K562 (cell line): ENCODE measurements at regions not wholly inside any gene's neighbourhood (a gene's known extent, or its start where the extent isn't known, plus 50 kb on each side); places are given as distances from the start of the nearest gene placed in this dataset.

Source experiments
- ATAC-seq: fragments of 200-7000 bp; cut with Tn5 transposase; 3 replicates; pipeline ENCODE4 v1.9.1; 2020; ENCODE audit warnings: moderate library complexity
- BruUV-seq: library from RNA; stranded (reverse); fragments of 400-500 nt; replicated peaks from 2 replicates; lab custom pipeline; 2021; lab: Mats Ljungman, UMichigan
- CTCF ChIA-PET: fragments of 300-600 bp; formaldehyde crosslinking; extraction: SDS; loops from one replicate; lab custom pipeline; 2021; ENCODE audit warnings: low intra/inter-chr PET ratio; lab: Yijun Ruan, JAX
- POLR2A ChIA-PET: fragments of 300-600, 350-650 bp; sonication (Branson Sonifier 250); formaldehyde crosslinking; extraction: SDS; loops from one replicate; lab custom pipeline; 2021; ENCODE audit warnings: antibody characterized with exemption, inconsistent platforms; lab: Yijun Ruan, JAX
- DNase-seq, 4 experiments: peaks; one replicate each; pipeline versions ENCODE4 v3.0.0 to v3.0.0-alpha.2; 2011 to 2018; ENCODE audit warnings: low spot score in 3 of 4, mixed read lengths in 3 of 4; ENCODE audit errors: extremely low read depth in 1 of 4
- FAIRE-seq: peaks from 2 replicates; lab custom pipeline; 2011; peaks lifted over from hg19 to GRCh38; lab: Jason Lieb, UNC
- H2AFZ ChIP-seq: 2 replicates; pipeline ENCODE4 v1.6.0; 2011; ENCODE audit warnings: low read depth, low read length, control low read depth, inconsistent platforms
- H3K27ac ChIP-seq: fragments of 200-600 bp; 3 replicates; pipeline ENCODE4 v1.8.0; 2011; ENCODE audit warnings: low read depth, mild to moderate bottlenecking, control low read depth, inconsistent platforms, low read length, moderate library complexity, mixed read lengths; ENCODE audit errors: extremely low read depth
- H3K27me3 ChIP-seq, 2 experiments: fragments of 300-600 bp in 1 of 2; 2 replicates in 1 of 2; 3 replicates in 1 of 2; pipeline versions ENCODE4 v1.6.0 to v1.8.0; 2011; ENCODE audit warnings: inconsistent platforms in 2 of 2, low read length in 2 of 2, mild to moderate bottlenecking in 1 of 2, mixed read lengths in 1 of 2, moderate library complexity in 1 of 2; ENCODE audit not compliant: control insufficient read depth in 2 of 2, insufficient read depth in 2 of 2
- H3K36me3 ChIP-seq: fragments of 300-600 bp; 3 replicates; pipeline ENCODE4 v1.8.0; 2011; ENCODE audit warnings: mild to moderate bottlenecking, low read length, inconsistent platforms; ENCODE audit not compliant: control insufficient read depth, insufficient read depth
- H3K4me1 ChIP-seq, 2 experiments: fragments of 200-600 bp in 1 of 2; replicated peaks in 1 of 2; 2 replicates in 1 of 2; 3 replicates in 1 of 2; pipeline versions ENCODE4 v1.5.1 to v1.8.0; 2011; ENCODE audit warnings: inconsistent platforms in 2 of 2, low read length in 2 of 2, mild to moderate bottlenecking in 1 of 2, mixed read lengths in 1 of 2, moderate library complexity in 1 of 2; ENCODE audit not compliant: control insufficient read depth in 2 of 2, insufficient read depth in 2 of 2
- H3K4me2 ChIP-seq: 2 replicates; pipeline ENCODE4 v1.6.1; 2011; ENCODE audit warnings: low read length, control low read depth, inconsistent platforms, mixed read lengths; ENCODE audit not compliant: insufficient read depth
- H3K4me3 ChIP-seq: fragments of 200-600 bp; sonication (generic), shearing (Covaris generic); 2 replicates; pipeline ENCODE4 v1.5.1; 2016; ENCODE audit warnings: control low read depth, inconsistent platforms
- H3K79me2 ChIP-seq: fragments of 200-600 bp; 3 replicates; pipeline ENCODE4 v1.8.0; 2011; ENCODE audit warnings: low read length, inconsistent platforms; ENCODE audit not compliant: control insufficient read depth, insufficient read depth
- H3K9ac ChIP-seq, 2 experiments: 2 replicates each; pipeline versions ENCODE4 v1.6.0 to v1.6.1; 2011; ENCODE audit warnings: low read depth in 2 of 2, low read length in 2 of 2, control low read depth in 1 of 2, inconsistent platforms in 1 of 2, mild to moderate bottlenecking in 1 of 2, mixed read lengths in 1 of 2; ENCODE audit not compliant: insufficient read depth in 1 of 2
- H3K9me1 ChIP-seq: one replicate; pipeline ENCODE4 v1.6.0; 2011; ENCODE audit warnings: inconsistent platforms, mild to moderate bottlenecking, low read length, moderate library complexity; ENCODE audit not compliant: control insufficient read depth, insufficient read depth
- H3K9me3 ChIP-seq: replicated peaks from 2 replicates; pipeline ENCODE4 v1.5.1; 2011; ENCODE audit warnings: low read depth, low read length, inconsistent platforms; ENCODE audit not compliant: control insufficient read depth, insufficient read depth
- H4K20me1 ChIP-seq: replicated peaks from 2 replicates; pipeline ENCODE4 v1.6.1; 2011; ENCODE audit warnings: low read length, inconsistent platforms, mixed read lengths; ENCODE audit not compliant: control insufficient read depth, insufficient read depth
- C11orf30 ChIP-seq: fragments of 450-650 bp; IDR thresholded peaks from 2 replicates; pipeline ENCODE4 v1.6.1; 2016; ENCODE audit warnings: low read depth, mild to moderate bottlenecking
- FOS ChIP-seq: IDR thresholded peaks from 3 replicates; pipeline ENCODE4 v1.6.1; 2011; ENCODE audit not compliant: insufficient read length; ENCODE audit errors: extremely low read depth
- MAFF ChIP-seq: IDR thresholded peaks from 2 replicates; pipeline ENCODE4 v1.6.1; 2012; ENCODE audit warnings: low read length, improper control_type of control experiment
- NCOA1 ChIP-seq: fragments of 450-650 bp; IDR thresholded peaks from 2 replicates; pipeline ENCODE4 v1.6.1; 2016; ENCODE audit warnings: low read depth
- NFE2L1 ChIP-seq: fragments of 450-650 bp; IDR thresholded peaks from 2 replicates; pipeline ENCODE4 v1.6.1; 2016; ENCODE audit warnings: missing genetic modification characterization, low read depth, mild to moderate bottlenecking, missing compliant biosample characterization, moderate library complexity, borderline replicate concordance
- NFRKB ChIP-seq: fragments of 450-650 bp; IDR thresholded peaks from 2 replicates; pipeline ENCODE4 v1.6.1; 2016; ENCODE audit warnings: low read depth
- NR3C1 ChIP-seq: sonication (generic); formaldehyde crosslinking; IDR thresholded peaks from 2 replicates; pipeline ENCODE4 v1.8.1; 2022; ENCODE audit warnings: missing genetic modification reagents
- PTRF ChIP-seq: fragments of 450-650 bp; IDR thresholded peaks from 2 replicates; pipeline ENCODE4 v1.6.1; 2016; ENCODE audit warnings: mild to moderate bottlenecking, missing genetic modification characterization, missing compliant biosample characterization
- RAD21 ChIP-seq, 2 experiments: fragments of 250-450 bp in 1 of 2; fragments of 450-650 bp in 1 of 2; sonication (Bioruptor Pico) in 1 of 2; formaldehyde crosslinking in 1 of 2; IDR thresholded peaks in 1 of 2; conservative IDR thresholded peaks in 1 of 2; 2 replicates each; pipeline versions ENCODE4 v1.4.0 to v1.8.0; 2020 to 2022; ENCODE audit warnings: mild to moderate bottlenecking in 2 of 2, moderate library complexity in 1 of 2
- RHOXF2B ChIP-seq: fragments of 250-450 bp; sonication (Bioruptor Pico); conservative IDR thresholded peaks from 2 replicates; pipeline ENCODE4 v1.5.1; 2021
- STAT5A ChIP-seq: IDR thresholded peaks from 2 replicates; pipeline ENCODE4 v1.6.1; 2012; ENCODE audit warnings: low read length, inconsistent platforms, borderline replicate concordance
- ZNF165 ChIP-seq: fragments of 250-450 bp; sonication (Bioruptor Pico); IDR thresholded peaks from 2 replicates; pipeline ENCODE4 v1.4.0; 2020; ENCODE audit warnings: borderline replicate concordance
- ZNF277 ChIP-seq: fragments of 250-450 bp; sonication (Bioruptor Pico); IDR thresholded peaks from 2 replicates; pipeline ENCODE4 v1.8.0; 2022; ENCODE audit warnings: inconsistent platforms, mild to moderate bottlenecking, moderate library complexity, borderline replicate concordance
- WGBS: fragments of 100-300 bp; shearing (Covaris generic); methylation state at CpG from one replicate; pipeline ENCODE4 v1.1.6; 2016; ENCODE audit warnings: low coverage, mixed read lengths; ENCODE audit not compliant: insufficient coverage; ENCODE audit errors: missing lambda C conversion rate; 5-methylcytosine and 5-hydroxymethylcytosine counted together
- in situ Hi-C: fragments of 300-500 bp; cut with MboI; formaldehyde crosslinking; loops from 4 replicates; pipeline ENCODE4 v1.15.0; 2018; ENCODE audit warnings: inconsistent platforms, mixed read lengths
- intact Hi-C: fragments of 100-400 bp; cut with micrococcal nuclease; formaldehyde crosslinking; loops from 2 replicates; pipeline ENCODE4 v1.14.2; 2022
- TF ChIP-seq, protein P1 (sequence below): sonication (generic); formaldehyde crosslinking; IDR thresholded peaks from 2 replicates; pipeline ENCODE4 v1.8.1; 2023; ENCODE audit warnings: mild to moderate bottlenecking, missing genetic modification reagents
- TF ChIP-seq, protein P2 (sequence below), 2 experiments: fragments of 450-650 bp; conservative IDR thresholded peaks; 2 replicates each; pipeline ENCODE4 v1.6.1; 2017; ENCODE audit warnings: mild to moderate bottlenecking in 2 of 2, moderate library complexity in 2 of 2
- TF ChIP-seq, protein P3 (sequence below): fragments of 250-450 bp; sonication (Bioruptor Pico); IDR thresholded peaks from 2 replicates; pipeline ENCODE4 v1.5.0; 2021

DNA sequence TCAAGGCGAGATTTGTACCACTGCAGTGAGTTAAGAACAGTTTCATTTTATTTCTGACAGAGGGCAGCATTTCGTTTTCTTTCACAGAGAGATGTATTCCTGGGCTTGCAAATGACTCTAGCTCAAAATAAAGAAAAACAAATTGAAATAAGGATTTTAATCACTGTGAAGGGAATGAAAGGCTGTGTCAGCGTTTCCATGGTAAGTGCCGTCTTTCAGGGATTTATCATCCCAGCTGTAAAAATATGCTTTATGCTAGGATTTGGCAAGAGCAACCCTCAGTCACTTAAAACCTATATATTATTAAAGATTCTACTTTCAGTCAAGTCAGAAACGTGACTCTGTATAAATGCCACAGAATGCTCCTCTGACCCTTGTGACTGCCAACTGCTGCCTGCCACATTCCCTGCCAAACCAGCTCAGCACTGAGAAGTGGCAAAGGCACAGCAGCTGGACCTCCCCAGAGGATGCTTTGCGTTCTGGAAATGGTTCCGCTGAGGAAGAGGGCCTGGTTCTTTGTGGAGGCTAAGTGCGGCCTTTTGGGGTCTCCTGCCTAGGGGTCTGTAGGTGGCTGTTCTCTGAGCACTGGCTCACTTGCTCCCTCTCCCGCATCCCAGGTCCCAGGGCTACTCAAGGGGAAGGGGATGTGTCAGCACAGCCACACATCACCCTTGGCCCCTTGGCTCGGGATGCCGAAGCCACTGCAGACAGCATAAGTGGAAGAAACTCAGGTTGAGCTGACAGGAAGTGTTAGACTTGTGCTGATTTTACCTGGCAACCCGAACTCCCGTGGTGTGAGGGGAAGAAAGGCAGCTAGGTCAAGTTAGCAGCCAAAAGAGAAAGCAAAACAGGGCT, 56.6 kb upstream of the POMGNT2 start:
- H3K27ac ChIP-seq: no peak overlapping the region
- BruUV-seq: no TSS peak
- no peaks in the 10 kb centered on the region for H3K4me1 ChIP-seq
- under 1% methylated on average over 13 of the region's 13 CpGs for WGBS
- ATAC-seq: peak; percentile 70; the same call in 1 of the 3 replicates
- no peak overlapping the region for H2AFZ ChIP-seq
- no peak overlapping the region for H3K4me3 ChIP-seq
- FAIRE-seq: peak; percentile 65
- H3K4me2 ChIP-seq: no peak overlapping the region
- H3K9me3 ChIP-seq: peaks cover 2% of the 10 kb centered on the region; the same call in 1 of the 2 replicates
- H3K36me3 ChIP-seq: no peaks in the 10 kb centered on the region
- peak in 1 of 4 experiments; percentile 27 for DNase-seq
- no peaks in the 10 kb centered on the region for H3K79me2 ChIP-seq
- peaks cover 2 to 23% of the 10 kb centered on the region in 2 experiments; a peak in 2 of 5 replicates for H3K27me3 ChIP-seq
- H3K9ac ChIP-seq: no peak overlapping the region
- no peaks in the 10 kb centered on the region for H3K9me1 ChIP-seq
- H4K20me1 ChIP-seq: no peaks in the 10 kb centered on the region
- in situ Hi-C loops (no loop called here), intact Hi-C loops (loop anchor here (5.0 kb wide), 1 partner anchor 475 kb away; no protein-coding TSS in a partner anchor)
- ChIA-PET CTCF (interaction anchor here (0.7 kb wide), 1 partner anchor 216 kb away, joined by 4 read pairs; no protein-coding TSS in a partner anchor), POLR2A (interaction anchor here (0.6 to 0.8 kb wide), 4 partner anchors 12 to 575 kb away, joined by 3 read pairs; no protein-coding TSS in a partner anchor)
- no peak for TF ChIP-seq ZNF165
- no peak for TF ChIP-seq STAT5A
- peak; percentile 33; the same call in 1 of the 2 replicates for TF ChIP-seq C11orf30
- peak; percentile 45; the same call in 1 of the 2 replicates for TF ChIP-seq MAFF
- TF ChIP-seq RAD21 (CRISPR knock-in tag; conservative IDR thresholded peaks at IDR 0.05 in 1 of 2, IDR thresholded peaks at IDR 0.05 in 1 of 2): peak; percentile 72 to 73
- no peak for TF ChIP-seq PTRF (tag)
- TF ChIP-seq, protein P1, sequence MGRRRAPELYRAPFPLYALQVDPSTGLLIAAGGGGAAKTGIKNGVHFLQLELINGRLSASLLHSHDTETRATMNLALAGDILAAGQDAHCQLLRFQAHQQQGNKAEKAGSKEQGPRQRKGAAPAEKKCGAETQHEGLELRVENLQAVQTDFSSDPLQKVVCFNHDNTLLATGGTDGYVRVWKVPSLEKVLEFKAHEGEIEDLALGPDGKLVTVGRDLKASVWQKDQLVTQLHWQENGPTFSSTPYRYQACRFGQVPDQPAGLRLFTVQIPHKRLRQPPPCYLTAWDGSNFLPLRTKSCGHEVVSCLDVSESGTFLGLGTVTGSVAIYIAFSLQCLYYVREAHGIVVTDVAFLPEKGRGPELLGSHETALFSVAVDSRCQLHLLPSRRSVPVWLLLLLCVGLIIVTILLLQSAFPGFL (CRISPR knock-in tag): no peak
- TF ChIP-seq ZNF277 (CRISPR knock-in tag): no peak
- TF ChIP-seq FOS: no peak
- TF ChIP-seq NCOA1: no peak
- no peak for TF ChIP-seq NR3C1
- TF ChIP-seq NFRKB: no peak
- no peak for TF ChIP-seq RHOXF2B (CRISPR knock-in tag)
- TF ChIP-seq, protein P2, sequence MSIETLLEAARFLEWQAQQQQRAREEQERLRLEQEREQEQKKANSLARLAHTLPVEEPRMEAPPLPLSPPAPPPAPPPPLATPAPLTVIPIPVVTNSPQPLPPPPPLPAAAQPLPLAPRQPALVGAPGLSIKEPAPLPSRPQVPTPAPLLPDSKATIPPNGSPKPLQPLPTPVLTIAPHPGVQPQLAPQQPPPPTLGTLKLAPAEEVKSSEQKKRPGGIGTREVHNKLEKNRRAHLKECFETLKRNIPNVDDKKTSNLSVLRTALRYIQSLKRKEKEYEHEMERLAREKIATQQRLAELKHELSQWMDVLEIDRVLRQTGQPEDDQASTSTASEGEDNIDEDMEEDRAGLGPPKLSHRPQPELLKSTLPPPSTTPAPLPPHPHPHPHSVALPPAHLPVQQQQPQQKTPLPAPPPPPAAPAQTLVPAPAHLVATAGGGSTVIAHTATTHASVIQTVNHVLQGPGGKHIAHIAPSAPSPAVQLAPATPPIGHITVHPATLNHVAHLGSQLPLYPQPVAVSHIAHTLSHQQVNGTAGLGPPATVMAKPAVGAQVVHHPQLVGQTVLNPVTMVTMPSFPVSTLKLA (conservative IDR thresholded peaks at IDR 0.05): no peak
- TF ChIP-seq, protein P3, sequence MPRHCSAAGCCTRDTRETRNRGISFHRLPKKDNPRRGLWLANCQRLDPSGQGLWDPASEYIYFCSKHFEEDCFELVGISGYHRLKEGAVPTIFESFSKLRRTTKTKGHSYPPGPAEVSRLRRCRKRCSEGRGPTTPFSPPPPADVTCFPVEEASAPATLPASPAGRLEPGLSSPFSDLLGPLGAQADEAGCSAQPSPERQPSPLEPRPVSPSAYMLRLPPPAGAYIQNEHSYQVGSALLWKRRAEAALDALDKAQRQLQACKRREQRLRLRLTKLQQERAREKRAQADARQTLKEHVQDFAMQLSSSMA: no peak
- TF ChIP-seq NFE2L1 (tag): no peak
